GM12891 (cell line): ENCODE measurements at regions not wholly inside any gene's neighbourhood (a gene's known extent, or its start where the extent isn't known, plus 50 kb on each side); places are given as distances from the start of the nearest gene placed in this dataset.

Experiments used
- DNase-seq: peaks from one replicate; pipeline ENCODE4 v3.0.0; 2011; ENCODE audit warnings: low spot score; ENCODE audit not compliant: insufficient read length
- FAIRE-seq: peaks from 2 replicates; lab custom pipeline; 2011; peaks lifted over from hg19 to GRCh38; lab: Jason Lieb, UNC
- PAX5 ChIP-seq: IDR thresholded peaks from 2 replicates; pipeline ENCODE4 v1.6.1; 2011; ENCODE audit warnings: low read length, moderate library complexity, mild to moderate bottlenecking; ENCODE audit not compliant: insufficient read depth, severe bottlenecking
- POLR2A ChIP-seq: IDR thresholded peaks from 2 replicates; pipeline ENCODE4 v1.6.1; 2011; ENCODE audit warnings: low read depth, low read length, control low read depth
- POLR2AphosphoS5 ChIP-seq: IDR thresholded peaks from 2 replicates; pipeline ENCODE4 v1.6.1; 2011; ENCODE audit warnings: low read depth, low read length, control low read depth
- POU2F2 ChIP-seq: IDR thresholded peaks from 2 replicates; pipeline ENCODE4 v1.6.1; 2011; ENCODE audit warnings: low read depth, mild to moderate bottlenecking, control low read depth, low read length, moderate library complexity
- SPI1 ChIP-seq: IDR thresholded peaks from 2 replicates; pipeline ENCODE4 v1.6.1; 2011; ENCODE audit warnings: low read depth, low read length, control low read depth
- TAF1 ChIP-seq: IDR thresholded peaks from 2 replicates; pipeline ENCODE4 v1.6.1; 2011; ENCODE audit warnings: low read depth, low read length, control low read depth

- TF ChIP-seq POU2F2, result no peak
- TF ChIP-seq POLR2A, result no peak
- no peak for TF ChIP-seq SPI1
- TF ChIP-seq TAF1, result no peak
- no peak for TF ChIP-seq PAX5
- no peak for TF ChIP-seq POLR2AphosphoS5
- no peak for FAIRE-seq
- DNase-seq, result no peak
Observed at GRCh38 chr1:229812693-229813092, 186.6 kb downstream of the URB2 start.

GRCh38 chr1:229815076-229815475 lies 189.0 kb downstream of the URB2 start:
- FAIRE-seq, result no peak
- DNase-seq, result no peak
- no peak for TF ChIP-seq POLR2A
- no peak for TF ChIP-seq POLR2AphosphoS5
- TF ChIP-seq POU2F2, result no peak
- no peak for TF ChIP-seq PAX5
- TF ChIP-seq TAF1, result no peak
- TF ChIP-seq SPI1, result no peak

- no peak for DNase-seq
- TF ChIP-seq TAF1 (no peak), POU2F2 (no peak), SPI1 (no peak), POLR2AphosphoS5 (no peak), PAX5 (no peak)
Observed at GRCh38 chr1:229815961-229816360, 189.9 kb downstream of the URB2 start.

GRCh38 chr1:229817936-229818335 lies 191.9 kb downstream of the URB2 start:
- no peak for TF ChIP-seq SPI1
- TF ChIP-seq TAF1, result no peak
- TF ChIP-seq PAX5, result no peak
- no peak for TF ChIP-seq POU2F2
- TF ChIP-seq POLR2A, result no peak
- no peak for TF ChIP-seq POLR2AphosphoS5
- FAIRE-seq, result no peak
- no peak for DNase-seq

More at GRCh38 chr1:229815961-229816360, 189.9 kb downstream of the URB2 start:
- no peak for FAIRE-seq

- FAIRE-seq (no peak), DNase-seq (no peak)
- TF ChIP-seq PAX5 (no peak), POLR2AphosphoS5 (no peak), POLR2A (no peak), POU2F2 (no peak), TAF1 (no peak), SPI1 (no peak)
Observed at GRCh38 chr1:229819091-229819490, 193.0 kb downstream of the URB2 start.

- TF ChIP-seq POLR2AphosphoS5 (no peak), PAX5 (no peak), SPI1 (no peak), TAF1 (no peak), POLR2A (no peak), POU2F2 (no peak)
- no peak for DNase-seq
- no peak for FAIRE-seq
Observed at GRCh38 chr1:229822026-229822425, 196.0 kb downstream of the URB2 start.

- TF ChIP-seq POLR2A (no peak), POLR2AphosphoS5 (no peak), SPI1 (no peak)
- DNase-seq (no peak), FAIRE-seq (no peak)
Observed at GRCh38 chr1:229825042-229825441, 199.0 kb downstream of the URB2 start.

GRCh38 chr1:229828461-229828860 lies 202.4 kb downstream of the URB2 start:
- FAIRE-seq, result no peak
- no peak for DNase-seq
- TF ChIP-seq TAF1, result no peak
- no peak for TF ChIP-seq POLR2A
- no peak for TF ChIP-seq PAX5
- no peak for TF ChIP-seq POU2F2
- no peak for TF ChIP-seq SPI1
- no peak for TF ChIP-seq POLR2AphosphoS5

- DNase-seq (no peak), FAIRE-seq (no peak)
- no peak for TF ChIP-seq POLR2AphosphoS5
- TF ChIP-seq SPI1, result no peak
- no peak for TF ChIP-seq POLR2A
- TF ChIP-seq PAX5, result no peak
- TF ChIP-seq POU2F2, result no peak
- TF ChIP-seq TAF1, result no peak
Observed at GRCh38 chr1:229832695-229833094, 206.6 kb downstream of the URB2 start.

GRCh38 chr1:229834230-229834629 lies 208.2 kb downstream of the URB2 start:
- FAIRE-seq (no peak), DNase-seq (no peak)
- no peak for TF ChIP-seq POLR2A
- TF ChIP-seq TAF1, result no peak
- no peak for TF ChIP-seq POU2F2
- no peak for TF ChIP-seq PAX5
- TF ChIP-seq SPI1, result no peak
- TF ChIP-seq POLR2AphosphoS5, result no peak

GRCh38 chr1:229835226-229835625 lies 209.2 kb downstream of the URB2 start:
- DNase-seq (no peak), FAIRE-seq (no peak)
- TF ChIP-seq TAF1 (no peak), PAX5 (no peak), POLR2A (no peak), POU2F2 (no peak), POLR2AphosphoS5 (no peak), SPI1 (no peak)
